ENCODE measurements at regions not wholly inside any gene's neighbourhood (a gene's known extent, or its start where the extent isn't known, plus 50 kb on each side); places are given as distances from the start of the nearest gene placed in this dataset.
"Not testable (repeated sequence)": the region's sequence is repeated elsewhere in the genome, so short reads cannot be mapped to it uniquely, and the experiment has no call there.

- DNase-seq, result not testable (repeated sequence)
Observed at GRCh38 chr20:18876394-18876793, 62.8 kb downstream of the SCP2D1 start.

GRCh38 chr20:18879262-18879661 lies 65.7 kb downstream of the SCP2D1 start:
- DNase-seq, result no peak

GRCh38 chr20:18886756-18887155 lies 73.2 kb downstream of the SCP2D1 start:
- no peak for DNase-seq

- DNase-seq, result no peak
Observed at GRCh38 chr20:18901980-18902737, 88.6 kb downstream of the SCP2D1 start.

- DNase-seq, result no peak
Observed at GRCh38 chr20:18904192-18904591, 90.6 kb downstream of the SCP2D1 start.

GRCh38 chr20:18904624-18905023 lies 91.0 kb downstream of the SCP2D1 start:
- DNase-seq, result no peak

- DNase-seq, result no peak
Observed at GRCh38 chr20:18906046-18906445, 92.5 kb downstream of the SCP2D1 start.

GRCh38 chr20:18907353-18907752 lies 93.8 kb downstream of the SCP2D1 start:
- no peak for DNase-seq

- DNase-seq, result no peak
Observed at GRCh38 chr20:18908109-18908508, 94.5 kb downstream of the SCP2D1 start.

GRCh38 chr20:18909254-18909653 lies 95.7 kb downstream of the SCP2D1 start:
- no peak for DNase-seq

- no peak for DNase-seq
Observed at GRCh38 chr20:18913701-18914100, 100.1 kb downstream of the SCP2D1 start.

GRCh38 chr20:18914796-18915195 lies 101.2 kb downstream of the SCP2D1 start:
- DNase-seq, result no peak

- DNase-seq, result no peak
Observed at GRCh38 chr20:18916886-18917750, 103.5 kb downstream of the SCP2D1 start.

GRCh38 chr20:18919996-18920395 lies 106.4 kb downstream of the SCP2D1 start:
- DNase-seq, result no peak

- DNase-seq, result no peak
Observed at GRCh38 chr20:18921291-18921690, 107.7 kb downstream of the SCP2D1 start.

- no peak for DNase-seq
Observed at GRCh38 chr20:18922251-18922650, 108.7 kb downstream of the SCP2D1 start.

GRCh38 chr20:18922898-18923297 lies 109.3 kb downstream of the SCP2D1 start:
- no peak for DNase-seq

- DNase-seq, result no peak
Observed at GRCh38 chr20:18926965-18927364, 113.4 kb downstream of the SCP2D1 start.

GRCh38 chr20:18928626-18929025 lies 115.0 kb downstream of the SCP2D1 start:
- no peak for DNase-seq

- DNase-seq, result no peak
Observed at GRCh38 chr20:18929800-18930199, 116.2 kb downstream of the SCP2D1 start.

GRCh38 chr20:18943542-18943941 lies 130.0 kb downstream of the SCP2D1 start:
- DNase-seq, result no peak

- no peak for DNase-seq
Observed at GRCh38 chr20:18956890-18957289, 143.3 kb downstream of the SCP2D1 start.

- DNase-seq, result no peak
Observed at GRCh38 chr20:18957328-18957727, 143.7 kb downstream of the SCP2D1 start.

GRCh38 chr20:18971121-18971520 lies 157.5 kb downstream of the SCP2D1 start:
- DNase-seq, result no peak
